HepG2 (cell line): ENCODE measurements at regions not wholly inside any gene's neighbourhood (a gene's known extent, or its start where the extent isn't known, plus 50 kb on each side); places are given as distances from the start of the nearest gene placed in this dataset.

ENCODE experiments used
- ARID2 ChIP-seq: sonication (generic); formaldehyde crosslinking; IDR thresholded peaks from 2 replicates; pipeline ENCODE4 v1.8.1; 2022; ENCODE audit warnings: mild to moderate bottlenecking, missing genetic modification reagents, borderline replicate concordance
- ARNT ChIP-seq: fragments of 450-650 bp; IDR thresholded peaks from 2 replicates; pipeline ENCODE4 v1.6.1; 2017
- ATM ChIP-seq: fragments of 450-650 bp; IDR thresholded peaks from 2 replicates; pipeline ENCODE4 v1.7.1; 2017; ENCODE audit warnings: mild to moderate bottlenecking, borderline replicate concordance
- DDIT3 ChIP-seq: sonication (generic); formaldehyde crosslinking; IDR thresholded peaks from 2 replicates; pipeline ENCODE4 v1.4.0; 2020; ENCODE audit warnings: mild to moderate bottlenecking, missing genetic modification reagents
- GATA4 ChIP-seq: sonication (generic); IDR thresholded peaks from 2 replicates; pipeline ENCODE4 v1.6.1; 2016; ENCODE audit warnings: antibody characterized with exemption, low read depth, borderline replicate concordance
- HOXA3 ChIP-seq: sonication (generic); formaldehyde crosslinking; IDR thresholded peaks from 2 replicates; pipeline ENCODE4 v1.5.0; 2020; ENCODE audit warnings: missing genetic modification reagents
- JDP2 ChIP-seq: sonication (generic); formaldehyde crosslinking; IDR thresholded peaks from 2 replicates; pipeline ENCODE4 v1.8.1; 2022; ENCODE audit warnings: missing genetic modification reagents, borderline replicate concordance
- MLXIP ChIP-seq: sonication (generic); formaldehyde crosslinking; IDR thresholded peaks from 2 replicates; pipeline ENCODE4 v1.9.0; 2021; ENCODE audit warnings: missing genetic modification reagents, borderline replicate concordance
- MZF1 ChIP-seq: sonication (generic); formaldehyde crosslinking; IDR thresholded peaks from 2 replicates; pipeline ENCODE4 v1.8.1; 2023; ENCODE audit warnings: mild to moderate bottlenecking, missing genetic modification reagents, borderline replicate concordance
- NFE2 ChIP-seq: sonication (generic); formaldehyde crosslinking; IDR thresholded peaks from 2 replicates; pipeline ENCODE4 v1.4.0; 2020; ENCODE audit warnings: missing genetic modification reagents
- NFYB ChIP-seq: sonication (generic); formaldehyde crosslinking; IDR thresholded peaks from 2 replicates; pipeline ENCODE4 v1.4.0; 2020; ENCODE audit warnings: missing genetic modification reagents
- NR2F6 ChIP-seq, 2 experiments: IDR thresholded peaks; 2 replicates each; pipeline ENCODE4 v1.6.1; 2016; ENCODE audit warnings: antibody characterized with exemption in 1 of 2, mild to moderate bottlenecking in 1 of 2
- POGZ ChIP-seq: sonication (generic); formaldehyde crosslinking; IDR thresholded peaks from 2 replicates; pipeline ENCODE4 v1.4.0; 2020; ENCODE audit warnings: mild to moderate bottlenecking, missing genetic modification reagents
- SAP130 ChIP-seq: IDR thresholded peaks from 2 replicates; pipeline ENCODE4 v1.6.1; 2016; ENCODE audit warnings: low read depth
- SRY ChIP-seq: sonication (generic); formaldehyde crosslinking; IDR thresholded peaks from 2 replicates; pipeline ENCODE4 v1.8.0; 2022; ENCODE audit warnings: mild to moderate bottlenecking, missing genetic modification reagents
- ZNF407 ChIP-seq: sonication (generic); formaldehyde crosslinking; IDR thresholded peaks from one replicate; pipeline ENCODE4 v1.5.1; 2020; ENCODE audit warnings: mild to moderate bottlenecking, missing genetic modification reagents; ENCODE audit errors: not compliant biosample characterization
- ZNF567 ChIP-seq: sonication (generic); formaldehyde crosslinking; IDR thresholded peaks from 2 replicates; pipeline ENCODE4 v1.8.1; 2023; ENCODE audit warnings: mild to moderate bottlenecking, missing genetic modification reagents, borderline replicate concordance
- ZNF768 ChIP-seq: sonication (generic); formaldehyde crosslinking; IDR thresholded peaks from 2 replicates; pipeline ENCODE4 v1.4.0; 2020; ENCODE audit warnings: missing genetic modification reagents

- TF ChIP-seq ARID2 (CRISPR knock-in tag) (0 out of 2 replicates have a peak, but pooled peaks have one; percentile 56), GATA4 (0 out of 2 replicates have a peak, but pooled peaks have one; percentile 21), ZNF567 (CRISPR knock-in tag) (no peak), NR2F6 (IDR thresholded peaks at IDR 0.05) (no peak), NR2F6 (CRISPR knock-in tag; IDR thresholded peaks at IDR 0.05) (no peak), ZNF768 (CRISPR knock-in tag) (peak; percentile 65; the same call in 1 of the 2 replicates), JDP2 (CRISPR knock-in tag) (no peak), ARNT (no peak), ZNF407 (CRISPR knock-in tag) (no peak), NFYB (peak; percentile 33; the same call in 1 of the 2 replicates), MLXIP (CRISPR knock-in tag) (no peak), NFE2 (CRISPR knock-in tag) (no peak), ATM (no peak), POGZ (CRISPR knock-in tag) (peak; percentile 47; the same call in 1 of the 2 replicates), SAP130 (CRISPR knock-in tag) (peak; percentile 49), DDIT3 (CRISPR knock-in tag) (no peak), HOXA3 (CRISPR knock-in tag) (peak; percentile 47; the same call in 1 of the 2 replicates), MZF1 (CRISPR knock-in tag) (no peak), SRY (no peak; the same call in 1 of the 2 replicates)
Measured at GRCh38 chrX:41009850-41010846, 75.1 kb upstream of the USP9X start (continued).
